WTC11 (cell line): ENCODE measurements at regions not wholly inside any gene's neighbourhood (a gene's known extent, or its start where the extent isn't known, plus 50 kb on each side); places are given as distances from the start of the nearest gene placed in this dataset.
"Not testable (repeated sequence)": the region's sequence is repeated elsewhere in the genome, so short reads cannot be mapped to it uniquely, and the experiment has no call there.

Experiments
- CBFB ChIP-seq: sonication (generic); formaldehyde crosslinking; IDR thresholded peaks from 2 replicates; pipeline ENCODE4 v1.8.1; 2022; ENCODE audit warnings: mild to moderate bottlenecking, low read depth, missing genetic modification reagents
- CTCF ChIP-seq: fragments of 200-600 bp; IDR thresholded peaks from 2 replicates; pipeline ENCODE4 v1.8.0; 2022; ENCODE audit warnings: antibody characterized with exemption
- PRRX2 ChIP-seq: fragments of 250-450 bp; sonication (Bioruptor Pico); IDR thresholded peaks from 2 replicates; pipeline ENCODE4 v1.8.0; 2021; ENCODE audit warnings: mild to moderate bottlenecking
- SMAD4 ChIP-seq: sonication (generic); formaldehyde crosslinking; IDR thresholded peaks from 2 replicates; pipeline ENCODE4 v1.8.0; 2022; ENCODE audit warnings: mild to moderate bottlenecking, missing genetic modification reagents
- SP1 ChIP-seq: sonication (generic); formaldehyde crosslinking; conservative IDR thresholded peaks from 2 replicates; pipeline ENCODE4 v1.8.1; 2022; ENCODE audit warnings: missing genetic modification reagents
- USF1 ChIP-seq: sonication (generic); formaldehyde crosslinking; IDR thresholded peaks from 2 replicates; pipeline ENCODE4 v1.8.0; 2022; ENCODE audit warnings: mild to moderate bottlenecking, missing genetic modification reagents
- TF ChIP-seq, protein P1 (sequence below): sonication (generic); formaldehyde crosslinking; IDR thresholded peaks from 2 replicates; pipeline ENCODE4 v1.8.0; 2022; ENCODE audit warnings: mild to moderate bottlenecking, missing genetic modification reagents
- TF ChIP-seq, protein P2 (sequence below): sonication (generic); formaldehyde crosslinking; IDR thresholded peaks from 2 replicates; pipeline ENCODE4 v1.8.1; 2022; ENCODE audit warnings: low read depth, missing genetic modification reagents, borderline replicate concordance

GRCh38 chr2:87518547-87518946, 229.3 kb upstream of the PLGLB2 start:
- TF ChIP-seq CTCF; SP1; SMAD4 (CRISPR knock-in tag); PRRX2 (CRISPR knock-in tag); USF1; CBFB: not testable (repeated sequence)
- TF ChIP-seq, protein P1, sequence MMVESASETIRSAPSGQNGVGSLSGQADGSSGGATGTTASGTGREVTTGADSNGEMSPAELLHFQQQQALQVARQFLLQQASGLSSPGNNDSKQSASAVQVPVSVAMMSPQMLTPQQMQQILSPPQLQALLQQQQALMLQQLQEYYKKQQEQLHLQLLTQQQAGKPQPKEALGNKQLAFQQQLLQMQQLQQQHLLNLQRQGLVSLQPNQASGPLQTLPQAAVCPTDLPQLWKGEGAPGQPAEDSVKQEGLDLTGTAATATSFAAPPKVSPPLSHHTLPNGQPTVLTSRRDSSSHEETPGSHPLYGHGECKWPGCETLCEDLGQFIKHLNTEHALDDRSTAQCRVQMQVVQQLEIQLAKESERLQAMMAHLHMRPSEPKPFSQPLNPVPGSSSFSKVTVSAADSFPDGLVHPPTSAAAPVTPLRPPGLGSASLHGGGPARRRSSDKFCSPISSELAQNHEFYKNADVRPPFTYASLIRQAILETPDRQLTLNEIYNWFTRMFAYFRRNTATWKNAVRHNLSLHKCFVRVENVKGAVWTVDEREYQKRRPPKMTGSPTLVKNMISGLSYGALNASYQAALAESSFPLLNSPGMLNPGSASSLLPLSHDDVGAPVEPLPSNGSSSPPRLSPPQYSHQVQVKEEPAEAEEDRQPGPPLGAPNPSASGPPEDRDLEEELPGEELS: not testable (repeated sequence)
- TF ChIP-seq, protein P2, sequence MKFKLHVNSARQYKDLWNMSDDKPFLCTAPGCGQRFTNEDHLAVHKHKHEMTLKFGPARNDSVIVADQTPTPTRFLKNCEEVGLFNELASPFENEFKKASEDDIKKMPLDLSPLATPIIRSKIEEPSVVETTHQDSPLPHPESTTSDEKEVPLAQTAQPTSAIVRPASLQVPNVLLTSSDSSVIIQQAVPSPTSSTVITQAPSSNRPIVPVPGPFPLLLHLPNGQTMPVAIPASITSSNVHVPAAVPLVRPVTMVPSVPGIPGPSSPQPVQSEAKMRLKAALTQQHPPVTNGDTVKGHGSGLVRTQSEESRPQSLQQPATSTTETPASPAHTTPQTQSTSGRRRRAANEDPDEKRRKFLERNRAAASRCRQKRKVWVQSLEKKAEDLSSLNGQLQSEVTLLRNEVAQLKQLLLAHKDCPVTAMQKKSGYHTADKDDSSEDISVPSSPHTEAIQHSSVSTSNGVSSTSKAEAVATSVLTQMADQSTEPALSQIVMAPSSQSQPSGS (CRISPR knock-in tag): not testable (repeated sequence)
